Testis (tissue), 2 donors: ENCODE measurements at regions not wholly inside any gene's neighbourhood (a gene's known extent, or its start where the extent isn't known, plus 50 kb on each side); places are given as distances from the start of the nearest gene placed in this dataset.

Experiments
- DNase-seq: peaks from one replicate; pipeline ENCODE4 v3.0.0-alpha.2; 2019
- H3K27ac ChIP-seq, 2 donors: fragments of 200-600 bp; sonication (generic); one replicate each; pipeline ENCODE4 v1.5.1; 2019
- H3K27me3 ChIP-seq: fragments of 200-600 bp; sonication (generic); one replicate; pipeline ENCODE4 v1.5.1; 2019
- H3K36me3 ChIP-seq: fragments of 200-600 bp; sonication (generic); one replicate; pipeline ENCODE4 v1.5.1; 2017; ENCODE audit warnings: low read depth; ENCODE audit errors: missing control alignments
- H3K4me1 ChIP-seq: fragments of 200-600 bp; sonication (generic); one replicate; pipeline ENCODE4 v1.5.1; 2019
- H3K4me3 ChIP-seq, 2 donors: fragments of 200-600 bp; sonication (generic); one replicate each; pipeline ENCODE4 v1.5.1; 2017 to 2019
- H3K9me3 ChIP-seq: fragments of 200-600 bp; sonication (generic); one replicate; pipeline ENCODE4 v1.5.1; 2017
- POLR2A ChIP-seq: fragments of 450-650 bp; IDR thresholded peaks from one replicate; pipeline ENCODE4 v1.6.1; 2017; ENCODE audit warnings: antibody characterized with exemption, mild to moderate bottlenecking, moderate library complexity
- WGBS, 2 donors: methylation state at CpG; one replicate each; pipeline ENCODE4 v1.1.5; 2018; 5-methylcytosine and 5-hydroxymethylcytosine counted together
- intact Hi-C: fragments of 100-400 bp; cut with DNase I; formaldehyde crosslinking; loops from one replicate; pipeline ENCODE4 v1.15.1; 2023; ENCODE audit warnings: low total_unique reads
- TF ChIP-seq, protein P1 (sequence below), 3 experiments: fragments of 450-650 bp in 2 of 3; fragments of 200-600 bp in 1 of 3; sonication (generic) in 1 of 3; IDR thresholded peaks; one replicate each; pipeline ENCODE4 v1.5.1; 2016 to 2019; ENCODE audit warnings: antibody characterized with exemption in 3 of 3, mild to moderate bottlenecking in 2 of 3, moderate library complexity in 1 of 3

DNA sequence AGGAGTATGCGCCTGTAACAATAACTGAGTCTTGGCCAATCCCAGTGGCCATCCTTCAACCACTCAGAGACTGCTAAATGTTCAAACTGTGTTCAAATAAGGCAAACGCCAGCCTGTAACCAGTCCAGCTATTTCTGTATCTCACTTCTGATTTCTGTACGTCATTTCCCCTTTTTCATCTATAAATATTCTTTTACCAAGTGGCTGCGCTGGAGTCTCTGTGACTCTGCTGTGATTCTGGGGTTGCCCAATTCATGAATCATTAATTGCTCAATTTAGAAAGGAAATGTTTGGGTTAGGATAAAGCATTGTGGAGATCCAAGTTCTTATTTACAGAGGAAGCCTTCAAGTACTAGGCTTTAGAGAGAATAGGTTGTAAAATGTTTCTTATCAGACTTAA is 89.8 kb upstream of the UST start:
- Histone ChIP-seq H3K27ac (no peak overlapping the region), H3K4me3 (no peak overlapping the region), H3K9me3 (no peaks in the 10 kb centered on the region), H3K4me1 (no peaks in the 10 kb centered on the region), H3K36me3 (no peaks in the 10 kb centered on the region), H3K27me3 (no peaks in the 10 kb centered on the region)
- intact Hi-C loops = no loop called here
- peak; percentile 15 for DNase-seq
- TF ChIP-seq, protein P1, sequence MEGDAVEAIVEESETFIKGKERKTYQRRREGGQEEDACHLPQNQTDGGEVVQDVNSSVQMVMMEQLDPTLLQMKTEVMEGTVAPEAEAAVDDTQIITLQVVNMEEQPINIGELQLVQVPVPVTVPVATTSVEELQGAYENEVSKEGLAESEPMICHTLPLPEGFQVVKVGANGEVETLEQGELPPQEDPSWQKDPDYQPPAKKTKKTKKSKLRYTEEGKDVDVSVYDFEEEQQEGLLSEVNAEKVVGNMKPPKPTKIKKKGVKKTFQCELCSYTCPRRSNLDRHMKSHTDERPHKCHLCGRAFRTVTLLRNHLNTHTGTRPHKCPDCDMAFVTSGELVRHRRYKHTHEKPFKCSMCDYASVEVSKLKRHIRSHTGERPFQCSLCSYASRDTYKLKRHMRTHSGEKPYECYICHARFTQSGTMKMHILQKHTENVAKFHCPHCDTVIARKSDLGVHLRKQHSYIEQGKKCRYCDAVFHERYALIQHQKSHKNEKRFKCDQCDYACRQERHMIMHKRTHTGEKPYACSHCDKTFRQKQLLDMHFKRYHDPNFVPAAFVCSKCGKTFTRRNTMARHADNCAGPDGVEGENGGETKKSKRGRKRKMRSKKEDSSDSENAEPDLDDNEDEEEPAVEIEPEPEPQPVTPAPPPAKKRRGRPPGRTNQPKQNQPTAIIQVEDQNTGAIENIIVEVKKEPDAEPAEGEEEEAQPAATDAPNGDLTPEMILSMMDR (IDR thresholded peaks at IDR 0.05) = no peak
- TF ChIP-seq POLR2A = no peak
- 84 to 89% methylated on average over 4 of the region's 4 CpGs for whole genome bisulfite sequencing, 2 donors

DNA sequence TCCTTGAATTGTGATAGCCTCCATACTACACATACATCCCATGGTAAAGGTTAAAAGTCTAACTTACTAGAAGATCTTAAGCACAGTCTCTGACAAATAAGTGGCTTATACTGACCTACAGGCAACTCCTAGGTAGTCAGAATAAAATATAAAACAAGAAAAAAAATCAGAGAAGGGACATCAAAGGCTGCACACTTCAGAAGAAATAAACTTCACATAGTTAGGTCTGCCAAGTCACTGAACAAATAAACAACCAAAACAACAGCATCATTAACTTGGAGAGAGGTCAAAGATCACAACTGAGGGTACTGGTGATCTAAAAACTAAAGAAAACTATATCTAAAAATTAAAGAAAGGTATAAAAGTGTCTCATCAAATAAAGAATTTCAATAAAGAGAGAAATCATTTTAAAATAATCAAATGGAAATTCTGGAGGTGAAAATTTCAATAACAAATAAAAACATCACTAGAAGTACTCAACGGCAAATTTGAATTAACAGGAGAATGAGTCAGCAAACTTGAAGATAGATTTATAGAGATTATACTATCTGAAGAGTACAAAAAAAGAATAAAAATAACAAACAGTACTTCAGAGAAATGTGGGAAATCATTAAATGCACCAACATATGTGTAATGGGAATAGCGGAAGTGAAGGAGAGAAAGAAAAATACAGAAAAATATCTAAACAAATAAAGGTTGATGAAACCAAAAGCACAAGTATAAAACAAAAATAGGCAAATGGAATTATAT is 88.0 kb upstream of the UST start:
- no peak overlapping the region for H3K4me3 ChIP-seq
- no peaks in the 10 kb centered on the region for H3K4me1 ChIP-seq
- H3K36me3 ChIP-seq = no peaks in the 10 kb centered on the region
- TF ChIP-seq, protein P1 (IDR thresholded peaks at IDR 0.05) = no peak
- TF ChIP-seq POLR2A = no peak
- no peak overlapping the region for H3K27ac ChIP-seq
- no peaks in the 10 kb centered on the region for H3K27me3 ChIP-seq
- H3K9me3 ChIP-seq = no peaks in the 10 kb centered on the region
- DNase-seq = no peak
- 91 to 95% methylated on average over 2 of the region's 2 CpGs for WGBS, 2 donors
- intact Hi-C loops = no loop called here

DNA sequence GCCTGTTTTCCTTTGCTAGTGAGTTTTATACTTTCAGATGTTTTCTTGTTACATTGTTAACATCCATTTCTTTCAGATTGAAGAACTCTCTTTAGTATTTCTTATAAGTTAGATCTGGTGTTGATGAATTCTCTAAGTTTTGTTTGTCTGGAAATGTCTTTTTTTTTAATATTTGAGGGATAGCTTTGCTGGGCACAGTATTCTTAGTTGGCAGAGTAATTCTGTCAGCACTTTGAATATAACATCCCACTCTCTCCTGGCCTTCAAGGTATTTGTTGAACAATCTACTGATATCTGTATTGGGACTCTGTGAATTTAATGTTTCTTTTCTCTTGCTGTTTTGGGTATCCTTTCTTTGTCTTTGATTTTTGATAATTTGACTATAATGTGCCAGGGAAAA is 79.4 kb upstream of the UST start:
- H3K4me3 ChIP-seq = no peak overlapping the region
- no peak overlapping the region for H3K27ac ChIP-seq
- TF ChIP-seq, protein P1 (IDR thresholded peaks at IDR 0.05) = no peak
- no peak for TF ChIP-seq POLR2A
- DNase-seq = no peak
- intact Hi-C loops = no loop called here
- no peaks in the 10 kb centered on the region for H3K4me1 ChIP-seq
- no peaks in the 10 kb centered on the region for H3K36me3 ChIP-seq
- no peaks in the 10 kb centered on the region for H3K27me3 ChIP-seq
- H3K9me3 ChIP-seq = no peaks in the 10 kb centered on the region

GRCh38 chr6:148671085-148671484 is 75.7 kb upstream of the UST start:
- TF ChIP-seq POLR2A = no peak
- TF ChIP-seq, protein P1 (IDR thresholded peaks at IDR 0.05) = no peak
- H3K36me3 ChIP-seq = no peaks in the 10 kb centered on the region
- no peak for DNase-seq
- 76% methylated on average over 8 of the region's 8 CpGs; no CpG with 5 or more reads in 1 of the 2 donors for WGBS, 2 donors
- intact Hi-C loops = no loop called here
- no peaks in the 10 kb centered on the region for H3K4me1 ChIP-seq
- H3K4me3 ChIP-seq = no peak overlapping the region
- no peaks in the 10 kb centered on the region for H3K9me3 ChIP-seq
- no peaks in the 10 kb centered on the region for H3K27me3 ChIP-seq
- no peak overlapping the region for H3K27ac ChIP-seq

DNA sequence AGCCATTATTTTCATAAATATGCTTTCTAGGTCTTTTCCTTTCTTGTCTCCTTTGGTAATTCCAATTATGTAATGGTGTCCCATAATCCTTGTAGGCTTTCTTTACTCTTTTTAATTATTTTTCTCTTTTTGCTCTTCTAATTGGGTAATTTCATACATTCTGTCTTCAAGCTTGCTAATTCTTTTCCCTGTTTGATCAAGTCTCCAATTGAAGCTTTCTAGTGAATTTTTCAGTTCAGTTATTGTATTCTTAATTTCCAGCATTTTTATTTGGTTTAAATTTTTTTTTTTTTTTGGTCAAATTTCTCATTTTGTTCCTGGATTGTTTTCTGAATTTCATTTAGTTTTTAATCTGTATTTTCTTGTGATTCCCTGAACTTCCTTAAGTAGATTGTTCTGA is 74.9 kb upstream of the UST start:
- H3K27ac ChIP-seq = no peak overlapping the region
- no peaks in the 10 kb centered on the region for H3K36me3 ChIP-seq
- DNase-seq = no peak
- H3K4me3 ChIP-seq = no peak overlapping the region
- TF ChIP-seq POLR2A = no peak
- TF ChIP-seq, protein P1 (IDR thresholded peaks at IDR 0.05) = no peak
- H3K4me1 ChIP-seq = no peaks in the 10 kb centered on the region
- H3K27me3 ChIP-seq = no peaks in the 10 kb centered on the region
- intact Hi-C loops = no loop called here
- no peaks in the 10 kb centered on the region for H3K9me3 ChIP-seq
